ENCODE measurements at regions not wholly inside any gene's neighbourhood (a gene's known extent, or its start where the extent isn't known, plus 50 kb on each side); places are given as distances from the start of the nearest gene placed in this dataset.

GRCh38 chr2:6692819-6693218 is 172.9 kb downstream of the CMPK2 start:
- DNase-seq, result no peak

DNA sequence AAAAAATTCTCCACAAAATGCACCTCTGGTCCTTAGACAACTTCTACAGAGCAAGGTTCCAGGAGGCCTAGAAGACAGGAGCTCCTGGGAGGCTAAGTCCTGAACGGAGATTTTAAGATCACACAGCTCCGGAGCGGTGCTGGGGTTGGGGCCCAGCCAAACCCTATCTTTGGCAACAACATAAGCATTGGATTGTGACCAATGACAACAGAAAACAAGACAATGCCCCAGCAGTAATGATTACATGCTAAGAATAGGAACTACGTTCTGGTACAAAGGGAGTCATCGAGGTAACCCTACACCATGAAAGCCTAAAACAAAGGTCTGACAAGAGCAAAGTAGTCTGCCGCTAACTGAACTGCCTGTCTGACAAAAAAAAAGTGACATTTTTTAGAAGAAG is 171.2 kb downstream of the CMPK2 start:
- no peak for DNase-seq

DNA sequence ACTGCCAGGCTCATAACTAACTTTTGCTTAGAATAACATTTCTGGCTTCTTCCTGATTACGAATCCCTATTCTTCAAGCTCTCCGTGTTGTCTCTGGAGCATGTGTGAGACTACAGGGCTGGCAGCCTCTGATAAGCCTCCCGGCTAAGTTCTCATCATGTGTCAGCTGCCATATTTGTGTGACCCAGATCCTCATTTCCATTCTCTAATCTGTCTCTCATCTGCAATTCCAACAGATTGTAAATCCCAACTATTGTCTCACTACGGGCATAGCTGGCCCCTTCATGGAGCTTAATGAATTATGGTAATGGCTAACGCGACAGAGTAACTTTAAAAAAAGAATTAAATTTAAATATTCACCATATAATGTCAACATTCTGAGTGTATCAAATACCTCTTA is 165.4 kb downstream of the CMPK2 start:
- DNase-seq, result no peak

- DNase-seq, result no peak
Measured at GRCh38 chr2:6704077-6704476, 161.6 kb downstream of the CMPK2 start.

- DNase-seq, result no peak
Measured at GRCh38 chr2:6721395-6721794, 144.3 kb downstream of the CMPK2 start.

DNA sequence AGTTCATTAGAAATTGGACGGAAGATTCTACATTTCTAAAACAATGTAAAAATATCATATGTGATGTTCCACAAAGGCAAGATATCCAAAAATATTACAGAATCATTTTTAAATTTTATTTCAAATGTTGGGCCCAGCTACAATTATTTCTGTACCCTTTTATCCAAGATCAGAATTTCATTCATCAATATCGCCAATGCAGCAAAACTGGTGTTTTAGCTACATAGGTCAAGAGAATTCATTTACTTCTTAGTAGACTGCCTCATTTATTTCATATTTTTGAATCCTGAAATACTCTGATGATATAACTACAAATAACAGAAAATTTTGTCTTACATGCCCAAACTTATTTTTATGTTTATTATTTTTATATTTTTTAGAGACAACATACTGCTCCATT is 143.1 kb downstream of the CMPK2 start:
- no peak for DNase-seq

DNA sequence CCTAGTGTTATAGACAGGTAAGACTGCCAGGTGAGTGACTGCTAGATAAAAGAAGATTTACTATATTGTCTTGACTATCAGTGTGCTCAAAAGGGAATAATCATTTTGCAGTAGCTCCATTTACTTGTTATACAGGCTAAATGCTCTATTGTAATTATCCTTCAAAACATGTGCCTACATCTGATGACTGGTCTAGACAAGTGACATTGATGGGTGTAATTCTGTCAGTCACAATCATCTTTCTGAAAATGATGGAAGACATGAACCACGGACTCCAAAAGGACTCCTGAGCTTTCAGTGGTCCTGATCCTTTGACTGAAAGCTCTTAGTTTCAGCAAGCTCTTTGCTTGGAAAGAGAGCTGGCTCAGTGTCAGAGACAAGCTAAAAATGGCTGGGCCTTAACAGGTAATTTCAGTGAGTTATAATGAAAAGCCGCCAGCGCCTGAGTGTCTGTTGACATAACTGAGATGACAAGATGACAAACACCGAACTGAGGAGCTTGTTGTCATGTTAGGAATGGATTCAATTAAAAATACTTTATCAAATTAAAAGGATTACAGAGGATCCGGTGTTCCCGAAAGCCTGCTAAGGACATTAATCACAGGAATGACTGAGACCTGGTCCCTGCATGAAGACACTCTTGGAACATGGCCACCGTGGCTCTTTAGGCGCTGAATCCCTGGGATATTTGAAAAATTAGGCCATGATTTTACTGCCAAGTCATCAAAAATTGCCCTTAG is 141.7 kb downstream of the CMPK2 start:
- DNase-seq, result no peak

DNA sequence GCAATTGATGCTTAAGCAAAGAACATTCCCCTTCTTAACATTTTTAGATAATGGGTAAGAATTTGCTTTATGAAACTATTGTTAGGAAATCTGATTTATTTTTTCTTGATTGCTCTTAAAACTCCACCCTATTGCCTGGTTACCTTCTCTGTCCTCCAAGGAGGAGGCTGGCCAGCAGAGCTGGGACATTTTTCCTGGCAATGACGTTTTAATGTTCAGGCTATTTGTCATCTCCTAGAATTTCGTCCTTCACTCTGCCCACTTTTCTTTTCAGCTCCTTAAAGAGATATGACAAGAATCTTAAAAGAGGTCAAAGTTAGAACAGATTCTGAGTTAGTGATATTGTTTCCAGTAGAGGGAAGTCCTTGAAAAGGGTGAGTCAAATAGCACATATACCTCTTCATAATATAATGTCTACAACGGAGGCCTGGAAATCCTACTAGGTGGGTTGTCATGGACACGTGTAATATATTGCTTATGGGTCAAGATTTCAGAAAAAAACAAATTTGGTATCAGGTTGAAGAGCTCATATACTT is 141.0 kb downstream of the CMPK2 start:
- DNase-seq, result no peak

DNA sequence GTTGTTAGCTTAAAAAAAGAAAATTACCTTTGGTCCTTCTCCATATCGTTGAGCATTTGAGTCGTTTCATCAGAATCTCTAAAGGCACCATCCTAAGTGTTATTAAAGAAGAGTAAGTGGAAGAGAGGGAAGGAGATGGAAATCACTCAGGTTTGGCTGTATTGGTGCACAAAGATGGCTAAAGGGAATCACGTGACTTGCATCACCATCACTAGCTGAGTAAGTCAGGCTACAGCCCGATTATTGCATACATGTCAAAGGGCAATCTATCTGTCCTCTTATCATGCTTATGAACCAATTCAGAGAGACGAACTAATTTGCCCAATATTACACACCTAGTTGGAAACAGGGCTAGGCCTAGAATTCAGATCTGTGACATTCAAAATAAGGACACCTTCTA is 137.6 kb downstream of the CMPK2 start:
- no peak for DNase-seq

- no peak for DNase-seq
Measured at GRCh38 chr2:6730003-6730402, 135.7 kb downstream of the CMPK2 start.

DNA sequence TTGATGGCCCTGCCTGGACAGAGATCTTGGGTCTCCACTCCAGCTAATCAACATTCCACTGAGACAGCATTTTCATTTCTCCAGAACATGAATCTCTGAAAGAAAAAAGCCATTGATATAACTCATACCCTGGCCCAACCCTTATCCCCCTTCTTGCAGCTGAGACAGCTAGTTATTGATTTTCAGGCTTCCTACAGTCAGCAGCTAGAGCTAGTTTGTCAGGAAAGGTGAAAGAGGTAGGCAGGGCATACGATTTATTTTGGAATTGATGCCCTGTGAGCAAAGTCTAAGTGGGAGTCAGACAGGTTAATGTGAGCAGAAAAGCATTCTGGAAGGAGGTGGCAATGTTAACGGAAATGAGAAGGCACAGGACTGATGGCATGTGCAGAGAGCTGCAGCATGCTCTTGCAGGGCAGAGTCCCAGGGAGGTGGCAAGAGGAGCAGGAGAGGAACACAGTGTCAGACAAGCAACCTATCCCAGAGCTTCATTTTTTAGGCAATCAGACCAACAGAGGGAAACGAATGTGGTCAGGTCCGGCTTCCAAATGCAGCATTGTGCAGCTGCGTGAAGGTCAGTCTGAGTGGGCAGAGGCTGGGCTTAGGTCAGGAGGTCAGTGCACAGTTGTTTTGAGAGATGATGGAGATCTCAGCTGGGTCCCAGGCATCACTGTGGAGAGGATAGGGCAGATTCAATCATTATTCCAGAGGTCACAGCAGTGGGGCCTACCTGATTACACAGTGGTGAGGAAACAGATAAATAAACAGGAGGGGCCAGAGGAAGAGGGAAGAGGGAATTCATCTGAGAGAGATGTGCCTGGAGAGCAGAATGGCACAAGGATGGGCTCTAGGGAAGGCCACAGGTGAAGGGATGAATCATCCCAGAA is 134.8 kb downstream of the CMPK2 start:
- no peak for DNase-seq

DNA sequence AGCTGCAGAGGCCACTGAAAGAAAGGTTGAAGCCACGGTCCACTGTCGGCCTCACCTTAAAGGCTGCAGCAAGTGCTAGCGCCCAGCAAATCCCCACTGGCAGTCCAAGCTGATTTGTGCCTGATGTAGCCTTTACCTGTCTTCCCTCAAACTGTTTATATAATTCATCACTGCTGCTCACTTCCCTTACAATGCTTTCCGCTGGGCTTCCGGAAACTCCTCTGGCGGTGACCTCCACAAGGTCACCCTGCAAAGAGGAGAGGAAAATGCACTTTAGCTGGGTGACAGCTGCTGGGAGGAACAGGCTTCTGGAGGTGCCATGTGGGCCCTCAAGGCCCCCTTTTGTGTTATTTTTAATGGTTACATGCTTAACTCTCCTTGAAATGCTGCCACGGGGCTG is 126.2 kb downstream of the CMPK2 start:
- DNase-seq, result no peak

- no peak for DNase-seq
Measured at GRCh38 chr2:6741229-6741628, 124.5 kb downstream of the CMPK2 start.

DNA sequence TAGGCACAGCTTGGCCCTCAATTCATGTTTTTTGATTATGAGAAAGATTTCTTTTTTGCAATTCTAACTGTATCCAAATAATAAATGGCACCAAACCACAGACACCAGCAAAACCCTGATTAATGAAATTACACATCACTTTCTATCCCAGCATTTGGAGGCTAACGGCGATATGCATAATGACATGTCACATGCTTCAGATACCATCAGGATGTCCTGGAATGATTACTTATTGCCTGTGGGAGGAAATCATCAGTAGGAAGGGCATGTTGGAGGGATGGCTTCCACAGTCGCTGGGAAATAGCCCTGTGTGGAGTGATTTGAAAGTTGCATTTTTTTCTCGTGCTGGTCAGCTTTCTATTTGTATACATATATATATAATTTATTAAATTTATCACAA is 121.7 kb downstream of the CMPK2 start:
- DNase-seq, result no peak

GRCh38 chr2:6747433-6747832 is 118.3 kb downstream of the CMPK2 start:
- DNase-seq, result no peak

- no peak for DNase-seq
Measured at GRCh38 chr2:6748406-6749067, 117.2 kb downstream of the CMPK2 start.

GRCh38 chr2:6749962-6750361 is 115.7 kb downstream of the CMPK2 start:
- DNase-seq, result no peak

DNA sequence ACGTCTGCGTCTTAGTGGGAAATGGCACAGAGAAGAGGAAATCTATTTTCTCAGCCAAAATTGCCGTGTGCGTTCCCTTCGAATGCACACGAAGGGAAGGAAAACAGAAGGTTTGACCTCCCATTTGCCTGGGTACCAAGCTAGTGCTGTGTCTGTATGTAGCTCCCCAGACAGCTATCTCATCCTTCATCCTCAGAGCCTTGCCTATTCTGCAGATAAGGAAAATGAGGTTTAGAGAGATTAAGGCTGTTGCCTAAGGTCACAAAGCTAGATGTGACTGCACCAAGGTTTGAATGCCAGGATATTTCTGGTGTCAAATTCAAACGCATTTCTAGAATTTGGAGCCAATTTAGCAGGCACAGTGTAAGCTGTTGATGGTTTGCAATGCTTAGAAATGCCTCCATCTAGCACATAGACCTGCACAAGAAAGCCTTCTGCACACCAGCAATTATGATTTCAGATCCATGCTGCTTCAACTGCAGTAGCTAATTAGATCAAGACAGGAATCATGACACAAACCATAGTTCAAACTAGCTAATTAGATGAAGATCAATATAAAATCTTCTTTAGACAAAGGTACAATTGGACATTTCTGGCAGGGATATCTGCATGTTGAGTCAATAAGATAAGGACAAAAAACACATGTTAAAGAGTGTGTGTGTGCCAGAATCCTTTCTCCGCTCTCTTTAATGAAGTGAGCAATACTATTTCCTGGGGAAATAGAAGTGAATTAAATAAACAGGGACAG is 115.1 kb downstream of the CMPK2 start:
- DNase-seq, result no peak

DNA sequence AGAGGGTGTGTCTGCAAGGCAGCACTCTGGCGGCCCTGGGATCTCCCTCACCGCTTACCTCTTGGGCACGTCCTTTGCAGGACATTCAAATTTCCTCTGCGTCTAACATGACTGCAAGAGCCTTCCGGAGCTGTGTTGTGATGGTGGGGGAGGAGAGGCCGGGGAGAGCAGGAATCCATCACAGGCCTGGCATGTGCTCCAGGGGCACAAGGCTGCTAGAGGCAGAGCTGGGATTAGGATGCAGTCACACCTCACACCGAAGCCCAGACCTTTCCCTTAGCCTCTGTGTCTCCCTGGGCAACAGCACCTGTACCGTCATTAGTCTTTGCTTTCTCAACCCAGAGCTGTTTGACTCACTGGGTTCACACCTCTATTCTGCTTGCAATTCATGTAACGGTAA is 111.3 kb downstream of the CMPK2 start:
- no peak for DNase-seq

GRCh38 chr2:6755456-6755855 is 110.3 kb downstream of the CMPK2 start:
- no peak for DNase-seq

GRCh38 chr2:6757215-6757614 is 108.5 kb downstream of the CMPK2 start:
- no peak for DNase-seq

DNA sequence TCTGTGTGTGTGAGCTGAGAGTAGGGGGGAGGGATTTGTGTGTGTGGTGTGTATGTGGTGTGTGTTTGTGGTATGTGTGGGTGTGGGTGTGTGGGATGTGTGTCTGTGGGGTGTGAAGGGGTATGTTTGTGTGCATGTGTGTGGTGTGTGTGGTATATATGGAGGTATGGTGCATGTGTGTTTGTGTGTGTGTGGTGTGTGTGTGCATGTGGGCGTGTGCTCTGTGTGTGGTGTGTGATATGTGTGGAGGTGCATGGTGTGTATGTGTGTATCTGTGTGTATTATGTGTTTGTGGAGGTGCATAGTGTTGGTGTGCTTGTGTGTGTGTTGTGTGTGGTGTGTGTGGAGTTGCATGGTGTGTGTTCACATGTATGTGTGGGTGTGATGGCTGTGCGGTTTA is 106.0 kb downstream of the CMPK2 start:
- DNase-seq, result no peak

DNA sequence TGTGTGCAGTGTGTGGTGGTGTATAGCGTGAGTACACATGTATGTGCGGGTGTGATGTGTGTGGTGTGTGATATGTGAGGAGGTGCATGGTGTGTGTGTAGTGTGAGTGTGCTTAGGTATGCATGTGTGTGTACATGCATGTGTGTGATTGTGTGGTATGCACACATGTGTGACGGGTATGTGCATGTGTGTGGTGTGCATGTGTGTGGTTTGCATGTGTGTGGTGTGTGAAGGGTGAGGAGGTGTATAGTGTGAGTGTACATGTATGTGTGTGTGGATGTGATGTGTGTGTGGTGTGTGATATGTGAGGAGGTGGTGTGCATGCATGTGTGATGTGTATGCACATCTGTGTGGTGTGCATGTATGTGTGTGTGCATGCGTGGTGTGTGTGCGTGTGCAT is 105.6 kb downstream of the CMPK2 start:
- DNase-seq, result no peak

Measured in CD4-positive, alpha-beta T cell treated with Interleukin-21 for 1 hour (primary cell).